ENCODE measurements at regions not wholly inside any gene's neighbourhood (a gene's known extent, or its start where the extent isn't known, plus 50 kb on each side); places are given as distances from the start of the nearest gene placed in this dataset.

- no peak for DNase-seq
Measured at GRCh38 chr5:89471115-89471514, 588.1 kb upstream of the MEF2C start.

- DNase-seq, result no peak
Measured at GRCh38 chr5:89470658-89471057, 587.7 kb upstream of the MEF2C start.

- no peak for DNase-seq
Measured at GRCh38 chr5:89458332-89458656, 575.3 kb upstream of the MEF2C start.

GRCh38 chr5:89457411-89458331, 574.7 kb upstream of the MEF2C start:
- peak; percentile 6 to 14 for DNase-seq

- DNase-seq, result no peak
Measured at GRCh38 chr5:89452081-89452480, 569.1 kb upstream of the MEF2C start.

GRCh38 chr5:89451263-89451662, 568.3 kb upstream of the MEF2C start:
- DNase-seq, result no peak

GRCh38 chr5:89450149-89450538, 567.2 kb upstream of the MEF2C start:
- DNase-seq, result no peak

GRCh38 chr5:89449392-89450148, 566.6 kb upstream of the MEF2C start:
- no peak for DNase-seq

- DNase-seq, result no peak
Measured at GRCh38 chr5:89447027-89447426, 564.0 kb upstream of the MEF2C start.

GRCh38 chr5:89445106-89445745, 562.2 kb upstream of the MEF2C start:
- no peak for DNase-seq

- DNase-seq, result no peak
Measured at GRCh38 chr5:89444088-89444487, 561.1 kb upstream of the MEF2C start.

- DNase-seq, result no peak
Measured at GRCh38 chr5:89443508-89443907, 560.5 kb upstream of the MEF2C start.

GRCh38 chr5:89441965-89442364, 559.0 kb upstream of the MEF2C start:
- DNase-seq, result no peak

GRCh38 chr5:89440670-89441069, 557.7 kb upstream of the MEF2C start:
- no peak for DNase-seq

GRCh38 chr5:89437450-89438435, 554.8 kb upstream of the MEF2C start:
- DNase-seq, result no peak

- no peak for DNase-seq
Measured at GRCh38 chr5:89436464-89436863, 553.5 kb upstream of the MEF2C start.

- no peak for DNase-seq
Measured at GRCh38 chr5:89435347-89435746, 552.4 kb upstream of the MEF2C start.

- DNase-seq, result no peak
Measured at GRCh38 chr5:89428624-89429023, 545.6 kb upstream of the MEF2C start.

GRCh38 chr5:89425062-89425461, 542.1 kb upstream of the MEF2C start:
- DNase-seq, result no peak

- DNase-seq, result no peak
Measured at GRCh38 chr5:89421035-89421434, 538.1 kb upstream of the MEF2C start.

GRCh38 chr5:89418407-89419085, 535.6 kb upstream of the MEF2C start:
- no peak for DNase-seq

Data from right lung (tissue), 2 donors.